ENCODE measurements at regions not wholly inside any gene's neighbourhood (a gene's known extent, or its start where the extent isn't known, plus 50 kb on each side); places are given as distances from the start of the nearest gene placed in this dataset.
"Not testable (repeated sequence)": the region's sequence is repeated elsewhere in the genome, so short reads cannot be mapped to it uniquely, and the experiment has no call there.

DNA sequence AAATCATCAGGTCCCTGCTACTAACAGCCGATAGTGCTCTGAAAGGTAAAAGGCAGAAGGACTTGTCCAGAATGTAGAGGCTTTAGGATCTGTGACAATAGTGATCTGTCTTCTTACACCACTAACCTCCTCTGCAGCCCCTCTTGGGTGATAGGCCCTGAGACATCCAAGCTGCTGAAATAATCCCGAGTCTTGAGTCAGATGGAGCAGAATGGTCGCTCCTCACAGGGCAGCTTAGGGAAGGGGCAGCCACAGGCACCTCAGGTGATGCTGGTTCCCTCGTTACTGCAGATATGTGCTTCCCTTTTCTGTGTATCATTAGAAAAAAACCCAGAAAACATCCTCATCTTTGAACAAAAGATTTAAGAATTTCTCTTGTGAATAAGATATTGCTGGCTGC is 157.1 kb upstream of the DLX2 start:
- DNase-seq (ENCODE audit: low read depth): no peak

DNA sequence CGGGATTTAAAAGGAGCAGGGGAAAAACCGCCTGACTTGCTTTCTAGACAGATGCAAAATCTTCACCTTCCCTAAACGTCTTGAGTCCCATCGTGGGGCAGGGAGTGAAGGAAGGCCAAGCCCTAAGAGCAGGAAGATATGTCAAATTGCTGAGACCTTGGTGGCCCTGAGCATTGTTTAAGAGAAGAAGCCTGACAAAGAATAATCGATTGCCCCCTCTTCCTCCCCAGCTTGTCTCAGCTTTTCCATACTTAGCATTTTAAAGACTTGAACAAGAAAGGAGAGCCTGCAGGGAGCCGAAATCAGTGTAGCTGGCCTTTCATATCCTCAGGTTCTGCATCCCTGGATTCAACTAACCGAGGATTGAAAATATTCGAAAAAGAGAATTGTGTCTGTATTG is 157.6 kb upstream of the DLX2 start:
- no peak for DNase-seq (ENCODE audit: low read depth)

DNA sequence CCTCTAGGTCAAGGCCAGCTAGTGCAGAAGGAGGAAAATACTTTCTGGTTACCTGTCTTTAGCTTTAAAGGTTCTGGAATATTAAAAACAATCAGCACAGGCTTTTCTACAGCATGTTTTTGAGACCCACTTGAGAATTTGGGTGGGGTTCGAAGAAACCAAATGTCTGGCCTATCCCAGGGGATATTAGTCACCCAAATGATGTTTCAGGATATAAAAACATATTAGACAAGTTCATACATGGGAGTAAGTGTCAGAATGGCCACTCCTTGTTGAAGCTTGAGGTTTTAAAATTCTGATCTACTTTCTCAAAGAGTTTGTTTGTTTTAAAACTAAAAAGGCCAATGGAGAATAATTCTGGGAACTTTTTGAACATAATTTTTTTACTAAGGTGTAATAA is 158.6 kb upstream of the DLX2 start:
- DNase-seq (ENCODE audit: low read depth): no peak

DNA sequence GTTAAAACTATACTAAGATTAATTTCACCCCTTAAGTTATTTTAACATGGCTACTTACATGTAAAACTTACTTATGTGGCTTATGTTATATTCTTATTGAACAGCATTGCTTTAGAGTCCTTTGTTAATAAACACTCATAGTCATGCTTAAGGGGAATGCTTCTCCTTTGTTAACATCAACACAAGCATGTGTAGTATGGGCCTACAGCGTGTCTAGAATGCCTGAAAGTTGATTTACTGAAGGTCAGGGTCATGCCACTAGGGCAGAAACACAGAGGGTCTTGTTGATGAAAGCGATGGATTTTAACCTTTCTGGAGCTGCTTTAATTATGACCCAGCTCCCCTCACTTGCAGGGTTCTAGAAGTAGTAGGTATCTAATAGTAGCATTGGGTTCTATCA is 159.8 kb upstream of the DLX2 start:
- DNase-seq (ENCODE audit: low read depth): no peak

DNA sequence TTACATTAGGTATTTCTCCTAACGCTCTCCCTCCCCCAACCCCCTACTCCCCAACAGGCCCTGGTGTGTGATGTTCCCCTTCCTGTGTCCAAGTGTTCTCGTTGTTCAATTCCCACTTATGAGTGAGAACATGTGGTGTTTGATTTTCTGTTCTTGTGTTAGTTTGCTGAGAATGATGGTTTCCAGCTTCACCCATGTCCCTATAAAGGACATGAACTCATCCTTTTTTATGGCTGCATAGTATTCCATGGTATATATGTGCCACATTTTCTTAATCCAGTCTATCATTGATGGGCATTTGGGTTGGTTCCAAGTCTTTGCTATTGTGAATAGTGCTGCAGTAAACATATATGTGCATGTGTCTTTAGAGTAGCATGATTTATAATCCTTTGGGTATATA is 162.1 kb upstream of the DLX2 start:
- not testable (repeated sequence) for DNase-seq (ENCODE audit: low read depth)

DNA sequence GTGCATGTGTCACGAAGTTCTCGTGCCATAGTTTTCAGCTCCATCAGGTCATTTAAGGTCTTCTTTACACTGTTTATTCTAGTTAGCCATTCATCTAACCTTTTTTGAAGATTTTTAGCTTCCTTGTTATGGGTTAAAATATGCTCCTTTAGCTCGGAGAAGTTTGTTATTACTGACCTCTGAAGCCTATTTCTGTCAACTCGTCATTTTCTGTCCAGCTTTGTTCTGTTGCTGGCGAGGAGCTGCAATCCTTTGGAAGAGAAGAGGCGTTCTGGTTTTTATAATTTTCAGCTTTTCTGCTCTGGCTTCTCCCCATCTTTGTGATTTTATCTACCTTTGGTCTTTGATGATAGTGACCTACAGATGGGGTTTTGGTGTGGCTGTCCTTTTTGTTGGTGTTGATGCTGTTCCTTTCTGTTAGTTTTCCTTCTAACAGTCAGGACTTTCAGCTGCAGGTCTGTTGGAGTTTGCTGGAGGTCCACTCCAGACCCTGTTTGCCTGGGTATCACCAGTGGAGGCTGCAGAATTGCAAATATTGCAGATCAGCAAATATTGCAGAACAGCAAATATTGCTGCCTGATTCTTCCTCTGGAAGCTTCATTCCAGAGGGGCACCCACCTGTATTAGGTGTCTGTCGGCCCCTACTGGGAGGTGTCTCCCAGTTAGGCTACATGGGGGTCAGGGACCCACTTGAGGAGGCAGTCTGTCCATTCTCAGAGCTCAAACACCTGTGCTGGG is 157.7 kb upstream of the ITGA6 start:
- DNase-seq (ENCODE audit: low read depth): not testable (repeated sequence)

DNA sequence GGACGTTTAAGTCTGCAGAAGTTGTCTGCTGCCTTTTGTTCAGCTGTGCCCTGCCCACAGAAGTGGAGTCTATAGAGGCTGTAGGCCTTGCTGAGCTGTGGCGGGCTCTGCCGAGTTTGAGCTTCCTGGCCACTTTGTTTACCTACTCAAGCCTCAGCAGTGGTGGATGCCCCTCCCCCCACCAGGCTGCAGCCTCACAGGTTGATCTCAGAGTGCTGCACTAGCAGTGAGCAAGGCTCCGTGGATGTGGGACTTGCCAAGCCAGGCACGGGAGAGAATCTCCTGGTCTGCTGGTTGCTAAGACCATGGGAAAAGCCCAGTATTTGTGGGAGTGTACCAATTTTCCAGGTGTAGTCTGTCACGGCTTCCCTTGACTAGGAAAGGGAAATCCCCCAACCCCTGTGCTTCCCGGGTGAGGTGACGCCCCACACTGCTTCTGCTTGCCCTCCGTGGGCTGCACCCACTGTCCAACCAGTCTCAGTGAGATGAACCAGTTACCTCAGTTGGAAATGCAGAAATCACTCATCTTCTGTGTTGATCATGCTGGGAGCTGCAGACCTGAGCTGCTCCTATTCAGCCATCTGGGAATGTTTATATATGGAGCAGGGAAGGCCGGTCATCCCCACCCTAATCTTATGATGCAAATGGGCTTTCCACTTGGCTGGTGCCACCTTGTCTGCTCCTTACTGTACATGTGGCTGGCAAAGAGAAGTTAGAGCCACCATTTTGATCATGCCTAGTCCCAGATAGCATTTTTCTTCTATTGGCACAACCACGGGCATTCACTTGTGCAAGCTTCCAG is 156.9 kb upstream of the ITGA6 start:
- DNase-seq (ENCODE audit: low read depth): no peak

DNA sequence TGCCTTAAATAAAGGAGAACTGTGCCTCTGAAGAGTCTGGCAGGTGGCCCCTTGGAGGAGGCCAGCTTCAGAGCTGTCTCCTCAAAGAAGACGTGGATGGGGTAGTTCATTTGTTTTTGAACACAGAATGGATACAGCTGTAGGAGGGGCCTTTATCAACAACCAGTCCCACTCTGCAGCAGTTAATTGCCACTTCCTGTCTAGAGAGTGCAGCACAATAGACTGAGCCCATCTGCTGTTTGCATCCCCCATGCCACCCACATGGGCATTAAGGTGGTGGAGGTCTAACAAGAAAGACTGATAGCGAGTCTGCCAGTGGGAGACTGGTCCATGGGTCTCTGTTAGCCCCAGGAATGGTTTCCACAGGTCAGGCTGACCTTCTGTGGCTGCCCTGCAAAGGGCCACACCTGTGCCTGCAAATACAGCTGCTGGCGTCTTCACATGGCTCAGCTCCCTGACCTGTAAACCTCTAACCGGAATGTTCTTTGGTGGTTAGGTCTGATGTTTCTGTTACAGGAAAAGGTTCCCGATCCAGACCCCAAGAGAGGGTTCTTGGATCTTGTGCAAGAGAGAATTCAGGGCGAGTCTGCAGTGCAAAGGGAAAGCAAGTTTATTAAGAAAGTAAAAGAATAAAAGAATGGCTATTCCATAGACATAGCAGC is 153.3 kb upstream of the ITGA6 start:
- DNase-seq (ENCODE audit: low read depth): no peak

DNA sequence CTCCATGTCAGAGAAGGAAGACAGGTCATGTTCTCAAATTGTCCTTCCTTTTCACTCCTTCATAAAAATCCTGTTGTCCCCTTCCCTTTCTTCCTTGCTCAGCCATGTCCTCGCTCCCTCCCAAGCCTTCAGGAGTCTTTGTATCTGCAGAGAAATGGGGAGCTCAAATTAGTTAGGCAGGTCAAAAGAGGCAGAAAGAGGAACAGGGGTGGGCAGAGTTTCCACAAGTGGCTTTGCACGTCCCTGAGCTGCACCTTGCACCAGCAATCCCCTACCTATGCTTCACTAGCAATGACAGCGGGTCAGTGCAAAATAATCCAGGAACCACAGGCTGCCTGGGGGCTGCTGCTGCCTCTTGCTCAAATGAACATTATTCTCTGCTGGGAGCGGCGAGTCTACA is 152.1 kb upstream of the ITGA6 start:
- DNase-seq (ENCODE audit: low read depth): no peak

DNA sequence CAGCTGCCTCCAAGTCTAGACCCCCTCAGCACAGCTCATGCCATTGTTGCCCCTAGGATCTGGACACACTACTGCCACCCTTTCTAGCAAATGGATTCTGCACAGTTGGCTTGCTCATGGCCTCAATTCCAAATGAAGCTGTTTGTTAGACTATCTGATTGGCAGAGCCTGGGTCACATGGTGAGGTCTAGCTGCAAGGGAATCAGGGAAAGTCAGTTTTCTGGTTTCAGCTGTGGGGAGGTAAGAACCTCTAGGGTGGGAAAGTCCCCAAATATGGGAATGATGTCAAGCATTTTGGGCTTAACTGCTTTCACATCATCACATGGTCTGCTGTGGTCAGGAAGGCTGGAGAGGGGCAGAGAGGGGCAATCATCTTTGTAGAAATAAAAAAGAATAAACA is 150.4 kb upstream of the ITGA6 start:
- no peak for DNase-seq (ENCODE audit: low read depth)

DNA sequence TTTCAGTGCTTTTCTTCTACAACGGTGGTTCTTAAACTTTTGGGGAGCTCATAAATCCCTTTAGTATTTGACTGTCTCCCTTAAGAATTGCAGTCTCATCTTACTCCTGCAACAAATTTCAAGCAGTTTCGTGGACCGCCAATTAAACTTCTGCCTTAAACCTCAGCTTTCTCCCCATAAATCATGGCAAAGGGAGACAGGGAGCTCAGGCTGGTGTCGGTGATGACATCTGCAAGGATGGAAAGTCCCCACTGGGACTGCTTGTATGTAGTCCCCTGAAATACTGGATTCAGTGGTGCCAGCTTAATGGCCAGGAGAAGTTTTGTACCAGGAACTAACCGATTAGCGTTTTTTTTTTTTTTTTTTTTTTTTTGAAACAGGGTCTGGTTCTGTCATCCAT is 148.7 kb upstream of the ITGA6 start:
- DNase-seq (ENCODE audit: low read depth): no peak

DNA sequence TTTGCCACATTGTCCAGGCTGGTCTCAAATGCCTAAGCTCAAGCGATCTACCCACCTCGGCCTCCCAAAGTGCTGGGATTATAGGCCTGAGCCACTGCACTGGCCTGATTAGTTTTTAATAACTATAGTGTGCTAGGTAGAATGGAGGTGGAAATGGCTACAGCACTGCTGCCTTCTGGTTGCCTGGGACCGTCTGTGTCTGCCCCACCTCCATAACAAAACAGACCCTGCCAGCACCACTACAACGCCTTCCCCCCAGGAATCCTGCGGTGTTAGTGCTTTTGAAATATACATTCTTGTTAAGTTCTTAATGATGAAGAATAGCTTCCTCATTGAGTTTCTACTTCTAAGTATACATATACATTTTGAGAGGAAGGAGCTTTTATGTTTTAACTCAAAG is 148.2 kb upstream of the ITGA6 start:
- DNase-seq (ENCODE audit: low read depth): no peak

DNA sequence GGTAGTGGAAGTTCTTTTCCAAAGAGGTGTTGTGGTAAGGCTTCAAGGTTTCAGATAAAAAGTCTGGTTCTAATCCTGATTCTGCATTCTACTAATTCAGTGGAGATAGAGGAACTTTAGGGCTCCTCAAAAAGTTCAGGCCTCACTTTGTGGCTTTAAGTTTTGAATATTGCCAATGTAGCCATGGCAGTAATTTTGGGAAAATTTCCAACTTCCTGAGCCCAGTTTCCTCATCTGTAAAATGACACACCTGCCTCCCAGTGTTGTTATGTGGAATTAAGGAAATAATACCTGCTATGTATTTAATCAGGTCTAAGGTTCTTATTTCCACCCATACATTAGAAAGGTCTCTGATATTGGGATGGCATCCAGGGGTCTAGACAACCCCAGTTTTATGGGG is 147.6 kb upstream of the ITGA6 start:
- no peak for DNase-seq (ENCODE audit: low read depth)

DNA sequence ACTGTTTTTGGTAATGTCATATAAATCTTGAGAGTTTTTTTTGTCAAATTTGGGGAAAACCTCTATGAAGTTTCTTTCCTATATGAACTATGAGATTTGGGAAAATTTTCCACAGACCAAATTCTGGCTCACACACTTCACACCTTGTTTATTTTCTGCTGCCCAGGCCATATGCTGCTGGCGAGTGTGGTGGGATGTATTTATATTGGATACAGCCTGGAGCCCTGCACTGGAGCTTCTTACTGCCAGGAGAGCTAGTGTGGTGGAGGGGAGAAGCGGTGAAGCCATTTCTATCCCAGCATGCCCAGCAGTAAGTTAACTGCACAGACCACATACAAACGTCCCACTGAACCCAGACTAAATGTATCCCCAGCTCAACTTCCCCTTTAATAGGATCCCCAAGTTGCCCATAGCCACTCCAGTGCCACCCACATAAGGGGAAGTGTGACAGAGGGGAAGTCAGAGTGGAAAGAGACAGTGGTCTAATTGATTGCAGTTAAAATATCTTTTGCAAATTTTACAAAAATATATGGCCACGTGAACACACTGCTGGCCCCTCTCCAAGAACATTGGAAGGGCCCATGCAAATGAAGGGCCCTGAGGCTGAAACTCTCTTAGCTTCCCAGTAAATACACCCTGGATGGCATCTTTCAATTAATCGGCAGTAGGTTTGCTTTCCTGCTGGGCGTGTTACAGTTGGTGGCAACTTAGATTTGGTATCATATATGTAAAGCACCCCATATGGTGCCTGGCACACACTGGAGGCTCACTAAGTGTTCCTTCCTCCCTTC is 146.6 kb upstream of the ITGA6 start:
- no peak for DNase-seq (ENCODE audit: low read depth)

DNA sequence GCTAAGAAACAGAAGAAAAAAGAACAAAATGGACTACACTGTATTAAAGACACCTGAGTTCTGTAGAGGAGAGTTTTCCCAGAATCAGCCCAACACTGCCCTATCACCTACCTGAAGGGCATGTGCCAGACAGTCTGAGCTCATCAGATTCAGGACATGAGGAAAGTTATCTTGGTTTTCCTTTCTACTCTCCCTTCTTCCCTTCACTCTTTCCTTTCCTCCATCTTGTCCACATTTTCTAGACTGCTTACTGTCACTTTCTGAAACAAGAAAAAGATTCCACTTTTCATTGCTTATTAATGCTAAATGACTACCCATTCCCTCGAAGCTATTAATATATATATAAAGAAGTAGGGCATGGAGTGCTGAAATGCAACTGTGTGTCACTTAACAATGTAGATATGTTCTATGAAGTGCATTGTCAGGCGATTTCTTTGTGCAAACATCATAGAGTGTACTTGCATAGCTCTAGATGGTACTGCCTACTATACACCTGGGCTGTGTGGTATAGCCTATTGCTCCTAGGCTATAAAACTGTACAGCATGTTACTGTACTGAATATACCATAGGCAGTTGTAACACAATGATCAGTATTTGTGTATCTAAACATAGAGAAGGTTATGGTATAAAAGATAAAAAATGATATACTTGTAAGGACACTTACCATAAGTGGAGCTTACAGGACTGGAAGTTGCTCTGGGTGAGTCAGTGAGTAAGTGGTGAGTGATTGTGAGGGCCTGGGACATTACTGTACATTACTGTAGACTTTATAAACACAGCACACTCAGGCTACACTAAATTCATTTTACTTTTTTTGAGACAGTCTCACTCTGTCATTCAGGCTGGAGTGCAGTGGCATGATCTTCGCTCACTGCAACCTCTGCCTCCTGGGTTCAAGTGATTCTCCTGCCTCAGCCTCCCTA is 145.5 kb upstream of the ITGA6 start:
- DNase-seq (ENCODE audit: low read depth): no peak

DNA sequence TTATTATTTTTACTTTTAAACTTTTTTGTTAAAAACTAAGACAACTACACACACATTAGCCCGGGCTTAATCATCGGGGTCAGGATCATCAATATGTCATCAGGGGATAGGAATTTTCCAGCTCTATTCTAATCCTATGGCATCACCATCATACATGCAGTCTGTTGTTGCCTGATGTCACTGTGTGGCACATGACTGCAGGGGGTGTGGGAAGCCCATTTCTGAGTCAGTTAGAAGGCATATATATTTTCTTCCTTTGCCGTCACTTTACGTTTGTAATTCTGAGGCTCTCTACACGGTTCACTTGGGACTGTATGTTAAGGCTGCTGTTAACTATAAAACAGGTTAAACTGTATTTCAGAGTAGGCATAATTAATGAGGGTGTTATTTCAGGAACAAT is 144.4 kb upstream of the ITGA6 start:
- DNase-seq (ENCODE audit: low read depth): no peak

DNA sequence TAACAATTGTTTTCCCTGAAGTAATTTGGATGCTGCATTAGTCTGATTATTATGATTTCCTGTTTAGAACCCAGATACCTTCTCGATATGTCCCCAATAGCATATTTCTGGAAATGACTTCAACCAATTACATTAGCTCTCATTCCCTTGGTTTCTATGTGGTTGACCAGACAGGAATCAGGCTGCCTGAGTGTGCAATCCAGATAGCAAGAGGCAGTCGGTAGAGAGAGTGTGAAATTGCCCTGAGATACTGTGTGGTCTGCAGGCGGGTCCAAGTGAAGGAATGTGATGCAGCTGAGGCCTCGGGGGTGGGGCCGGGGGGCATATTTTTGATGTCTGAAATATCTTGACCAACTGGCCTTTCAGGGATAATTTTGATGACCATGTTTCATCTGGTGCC is 143.9 kb upstream of the ITGA6 start:
- no peak for DNase-seq (ENCODE audit: low read depth)

DNA sequence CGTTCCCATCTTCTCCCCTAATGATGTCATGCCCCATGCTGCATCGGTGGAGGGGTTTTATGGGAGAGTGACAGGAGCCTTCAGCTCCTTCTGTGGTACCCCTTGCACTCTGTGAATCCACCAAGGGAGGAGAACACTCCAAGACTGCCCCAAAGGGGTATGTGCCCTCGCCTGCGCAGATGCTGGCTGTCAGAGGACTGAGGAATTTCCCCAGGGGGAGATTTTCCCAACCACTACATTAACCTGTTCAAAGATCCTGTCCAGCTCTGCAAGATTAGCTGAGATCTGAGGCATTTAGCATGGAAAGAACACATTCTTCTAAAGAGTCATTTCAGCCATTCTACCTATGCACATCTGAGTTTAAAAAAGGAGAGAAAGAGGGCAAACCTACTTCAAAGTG is 143.2 kb upstream of the ITGA6 start:
- no peak for DNase-seq (ENCODE audit: low read depth)

DNA sequence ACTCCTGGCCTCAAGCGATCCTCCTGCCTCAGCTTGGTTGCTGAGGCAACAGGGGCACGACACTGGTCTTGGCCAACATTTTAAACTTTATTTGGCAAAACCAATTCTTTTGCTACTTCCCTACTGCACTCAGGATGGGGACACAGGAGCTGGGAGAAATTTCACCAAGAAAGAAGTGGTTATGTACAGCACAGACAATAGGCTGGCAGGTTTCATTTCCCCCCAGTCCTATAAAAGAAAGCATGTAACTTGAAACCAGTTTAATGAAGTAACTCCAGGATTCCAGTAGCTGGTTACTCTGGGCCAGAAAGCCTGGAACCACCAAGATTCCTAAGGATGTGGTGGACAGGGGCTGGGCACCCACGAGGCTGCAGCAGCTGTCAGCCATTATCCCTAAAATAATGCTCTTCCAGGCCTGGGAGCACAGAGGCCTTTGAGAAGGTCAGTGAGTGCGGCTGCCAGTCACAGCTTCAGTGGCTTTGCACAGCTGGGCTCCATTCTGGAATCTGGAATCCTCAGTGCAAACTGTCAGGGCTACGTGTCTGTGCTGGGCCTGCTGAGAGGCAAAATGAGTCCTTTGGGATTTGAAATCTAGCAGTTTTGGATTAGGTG is 142.3 kb upstream of the ITGA6 start:
- no peak for DNase-seq (ENCODE audit: low read depth)

DNA sequence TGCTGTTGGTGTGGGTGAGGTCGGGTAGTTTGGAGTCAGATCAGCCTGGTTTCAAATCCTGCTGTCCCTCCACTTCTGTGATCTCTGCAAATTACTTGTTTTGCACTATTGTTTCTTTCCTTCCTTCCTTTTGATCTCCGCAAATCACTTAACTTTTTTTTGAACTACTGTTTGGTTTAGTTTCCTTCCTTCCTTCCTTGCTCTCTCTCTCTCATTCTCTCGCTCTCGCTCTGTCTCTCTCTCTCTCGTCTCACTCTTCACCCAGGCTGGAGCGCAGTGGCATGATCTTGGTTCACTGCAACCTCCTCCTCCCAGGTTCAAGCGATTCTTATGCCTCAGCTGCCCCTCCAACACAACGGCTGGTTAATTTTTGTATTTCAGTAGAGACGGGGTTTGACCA is 141.6 kb upstream of the ITGA6 start:
- no peak for DNase-seq (ENCODE audit: low read depth)

DNA sequence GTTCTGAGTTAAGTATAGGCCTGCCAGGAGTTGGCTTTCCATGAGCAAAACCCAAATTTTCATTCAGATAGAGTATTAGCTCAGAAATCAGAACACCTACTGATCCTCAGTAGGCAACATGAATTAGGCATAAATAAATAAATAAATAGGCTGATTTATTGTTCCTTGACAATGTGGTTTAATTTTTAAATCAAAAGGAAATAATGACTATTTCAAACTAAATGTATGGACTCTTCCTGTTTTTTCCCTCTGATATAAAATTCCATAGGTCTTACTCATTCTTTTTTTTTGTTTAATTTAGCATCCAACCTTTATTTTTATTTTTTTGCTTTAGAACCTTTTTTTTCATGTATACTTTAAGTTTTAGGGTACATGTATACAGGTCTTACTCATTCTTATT is 140.2 kb upstream of the ITGA6 start:
- DNase-seq (ENCODE audit: low read depth): no peak

All from stimulated activated CD8-positive, alpha-beta memory T cell treated with anti-CD3 and anti-CD28 coated beads, Interleukin-7, amount 100 ng/mL, for 24 hours (primary cell).